ENCODE measurements at regions not wholly inside any gene's neighbourhood (a gene's known extent, or its start where the extent isn't known, plus 50 kb on each side); places are given as distances from the start of the nearest gene placed in this dataset.

- no peak for DNase-seq (ENCODE audit: low read depth)
These were observed 71.3 kb upstream of the PUDP start for GRCh38 chrX:7219153-7219705.

DNA sequence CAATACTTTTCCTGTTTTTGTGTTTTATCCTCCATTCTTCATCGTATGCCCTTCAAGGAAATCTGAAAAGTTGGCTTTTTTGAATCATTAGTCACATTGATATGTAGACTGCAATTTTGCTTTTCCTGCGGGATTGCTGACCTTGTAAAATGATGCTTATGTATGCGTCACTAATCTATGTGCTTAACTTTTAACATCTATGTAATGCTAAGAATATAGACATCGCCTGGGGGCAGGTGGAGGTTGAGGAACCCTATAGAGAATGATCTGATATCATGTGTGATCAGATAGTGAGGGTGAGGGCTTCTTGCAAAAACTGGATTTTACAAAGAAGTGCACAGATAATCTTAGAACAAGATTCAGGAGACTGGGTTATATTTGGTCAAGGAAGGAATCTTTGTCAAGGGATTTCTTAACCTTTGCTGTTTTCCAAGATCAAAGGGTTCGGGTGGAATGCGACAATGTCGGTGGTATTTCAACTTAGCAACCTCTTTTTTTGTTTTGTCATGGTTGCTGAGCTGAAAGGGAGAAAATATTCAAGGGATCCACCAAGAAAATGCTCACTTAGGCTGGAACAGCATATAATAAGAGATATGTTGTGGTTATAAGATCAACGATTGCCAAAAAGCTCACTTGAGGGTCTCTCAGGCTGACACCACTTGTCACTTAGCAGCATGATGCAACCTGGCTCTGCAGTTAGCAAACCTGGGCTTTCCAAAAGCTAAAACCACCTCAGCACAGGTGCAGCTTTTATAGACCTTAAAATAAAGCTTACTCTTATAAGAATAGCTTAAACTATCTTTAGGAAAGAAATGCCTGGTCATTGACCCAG is 70.6 kb upstream of the PUDP start:
- DNase-seq (ENCODE audit: low read depth): no peak

DNA sequence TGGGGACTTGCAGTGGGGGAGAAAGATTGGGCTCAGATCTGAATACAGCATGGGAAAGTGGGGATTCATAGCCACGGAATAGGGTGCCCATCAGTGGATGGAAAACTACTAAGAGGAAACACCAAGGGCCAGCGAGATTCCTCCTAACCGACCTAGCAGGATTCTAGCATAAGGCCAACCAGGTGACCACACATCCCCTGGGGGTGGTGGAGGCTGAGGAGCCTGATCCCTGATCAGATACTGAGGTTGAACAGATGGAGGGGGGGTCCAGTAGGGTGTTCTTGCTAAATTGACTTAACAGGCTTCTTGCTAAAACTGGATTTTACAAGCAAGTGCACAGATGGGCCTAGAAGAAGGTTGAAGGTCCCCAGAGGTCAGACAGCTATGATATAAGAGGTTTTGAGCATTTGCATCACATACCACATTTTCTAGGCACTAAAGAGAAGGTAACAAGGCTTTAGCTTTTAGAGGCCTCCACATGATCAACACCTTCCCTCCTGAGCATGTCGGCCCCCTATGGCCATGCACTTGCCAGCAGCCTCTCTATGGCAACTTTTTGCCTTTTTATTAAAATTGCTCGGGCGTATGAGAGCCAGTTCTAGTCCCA is 69.1 kb upstream of the PUDP start:
- DNase-seq (ENCODE audit: low read depth): no peak

DNA sequence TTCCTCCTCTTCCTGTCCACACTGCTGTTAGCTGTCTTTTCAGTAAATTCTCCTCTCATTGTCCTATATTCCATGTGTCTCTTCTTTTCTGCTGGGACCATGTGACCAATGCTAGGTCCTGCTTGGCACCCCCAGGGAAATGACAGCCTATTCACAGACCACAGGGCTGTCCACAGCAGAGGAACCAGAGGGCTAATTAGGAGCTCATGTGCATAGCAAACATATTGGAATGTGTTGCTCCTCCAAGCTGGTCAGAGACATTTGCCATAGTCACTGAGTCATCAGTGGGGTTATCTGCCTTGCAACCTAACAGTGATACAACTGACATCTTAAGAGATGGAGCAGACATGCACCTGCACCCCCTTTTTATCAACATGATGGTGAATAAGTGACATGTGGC is 67.9 kb upstream of the PUDP start:
- DNase-seq (ENCODE audit: low read depth): peak; percentile 71

GRCh38 chrX:7214251-7214650 is 66.3 kb upstream of the PUDP start:
- DNase-seq (ENCODE audit: low read depth): no peak

GRCh38 chrX:7205037-7205577 is 57.2 kb upstream of the PUDP start:
- no peak for DNase-seq (ENCODE audit: low read depth)

- DNase-seq (ENCODE audit: low read depth): no peak
These were observed 56.7 kb upstream of the PUDP start for GRCh38 chrX:7204619-7205018.

DNA sequence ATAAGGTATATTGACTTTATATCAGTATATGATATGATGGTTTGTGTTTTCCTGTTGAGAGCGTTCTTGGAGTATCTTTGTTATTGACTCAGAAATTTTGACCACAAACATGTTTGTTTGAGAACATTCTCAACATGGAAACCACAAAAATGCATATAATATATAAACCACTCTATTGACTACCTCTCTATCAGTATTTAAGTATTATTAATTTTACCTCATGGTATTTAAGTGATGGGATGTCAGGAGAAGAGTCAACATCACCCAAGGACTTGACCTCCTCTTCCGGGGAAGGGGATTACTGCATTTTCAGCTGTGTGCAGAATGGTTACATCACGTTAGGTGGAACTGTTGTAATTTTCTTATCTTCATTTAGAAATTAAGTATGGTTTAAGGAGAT is 54.3 kb upstream of the PUDP start:
- no peak for DNase-seq (ENCODE audit: low read depth)

GRCh38 chrX:7201496-7201895 is 53.5 kb upstream of the PUDP start:
- no peak for DNase-seq (ENCODE audit: low read depth)

DNA sequence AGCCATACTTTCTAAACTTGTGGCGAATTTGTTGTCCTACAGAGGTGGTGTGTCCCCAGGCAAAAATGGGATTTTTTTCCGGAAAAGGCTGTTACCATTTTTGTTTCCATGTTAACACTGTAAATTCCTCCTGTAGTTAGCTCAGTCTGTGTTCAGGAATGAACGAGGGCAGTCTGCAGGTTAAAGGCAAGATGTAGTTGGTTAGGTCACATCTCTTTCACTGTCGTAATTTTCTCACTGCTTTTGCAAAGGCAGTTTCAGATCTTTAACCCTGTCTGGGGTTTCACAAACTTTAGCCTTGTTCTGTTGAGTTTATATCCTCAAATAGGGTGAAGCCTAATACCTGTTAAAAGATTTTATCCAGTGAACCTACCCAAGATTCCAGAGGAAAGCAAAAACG is 50.5 kb upstream of the PUDP start:
- DNase-seq (ENCODE audit: low read depth): no peak
